ENCODE measurements at regions not wholly inside any gene's neighbourhood (a gene's known extent, or its start where the extent isn't known, plus 50 kb on each side); places are given as distances from the start of the nearest gene placed in this dataset.

GRCh38 chr12:92465786-92466295, 236.9 kb upstream of the PLEKHG7 start:
- DNase-seq (ENCODE audit: low read depth): no peak

GRCh38 chr12:92464911-92465310, 237.9 kb upstream of the PLEKHG7 start:
- no peak for DNase-seq (ENCODE audit: low read depth)

DNA sequence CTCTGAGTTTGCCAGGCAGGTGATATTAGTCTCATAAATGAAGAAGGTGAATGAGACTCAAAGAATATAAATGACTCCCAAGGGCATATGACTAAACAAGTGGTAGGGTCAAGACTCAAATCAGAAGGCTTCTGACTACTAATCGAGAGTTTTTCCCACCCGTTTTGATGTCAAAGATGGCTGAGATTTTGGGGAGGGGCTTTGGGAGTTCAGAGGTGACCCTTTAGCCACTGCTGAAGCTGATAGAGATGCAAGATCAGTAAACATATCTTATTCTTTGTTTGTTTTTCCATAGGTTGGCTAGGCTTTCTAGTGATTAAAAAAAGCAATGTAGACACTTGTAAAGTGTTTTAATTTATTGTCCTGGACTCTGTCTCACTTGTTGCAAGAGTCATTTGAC, 239.6 kb upstream of the PLEKHG7 start:
- DNase-seq (ENCODE audit: low read depth): no peak

DNA sequence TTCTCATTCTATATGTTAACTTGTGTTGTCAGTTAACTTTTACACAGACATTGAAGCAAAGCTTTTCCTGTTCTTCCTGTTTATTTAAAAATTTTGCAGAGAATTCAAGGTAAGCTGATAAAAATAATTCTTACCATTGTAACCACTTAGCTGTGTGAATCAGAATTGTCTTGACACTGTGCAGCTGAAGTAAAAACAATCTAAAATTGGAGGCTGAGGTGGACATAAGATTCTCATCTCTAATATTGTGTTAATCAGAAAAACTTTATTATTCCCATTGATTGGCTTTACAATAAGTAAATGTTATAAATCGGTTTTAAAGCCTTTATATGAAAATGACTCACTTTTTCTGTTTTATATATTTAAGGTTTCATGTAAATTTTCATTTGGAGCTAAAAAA, 240.3 kb upstream of the PLEKHG7 start:
- no peak for DNase-seq (ENCODE audit: low read depth)

- no peak for DNase-seq (ENCODE audit: low read depth)
Measured at GRCh38 chr12:92462049-92462448, 240.7 kb upstream of the PLEKHG7 start.

DNA sequence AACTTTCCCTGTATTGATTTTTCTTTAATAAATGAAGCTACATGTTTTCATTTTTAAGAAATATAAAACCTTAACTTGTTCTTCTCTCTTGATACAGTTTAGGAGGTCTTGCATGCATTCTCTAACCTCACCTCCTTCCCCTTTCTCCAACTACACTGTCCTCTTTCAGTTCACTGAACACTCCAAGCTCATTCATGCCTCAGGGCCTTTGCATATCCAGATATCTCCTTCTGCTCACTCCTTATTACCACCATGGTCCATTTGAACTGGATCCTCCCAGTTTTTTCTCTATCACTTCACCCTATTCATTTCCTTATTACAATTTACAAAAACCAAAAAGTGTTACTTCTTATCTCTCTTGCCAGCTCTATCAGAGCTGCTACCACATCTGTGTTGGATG, 242.9 kb upstream of the PLEKHG7 start:
- DNase-seq (ENCODE audit: low read depth): no peak

- DNase-seq (ENCODE audit: low read depth): no peak
Measured at GRCh38 chr12:92458996-92459395, 243.8 kb upstream of the PLEKHG7 start.

DNA sequence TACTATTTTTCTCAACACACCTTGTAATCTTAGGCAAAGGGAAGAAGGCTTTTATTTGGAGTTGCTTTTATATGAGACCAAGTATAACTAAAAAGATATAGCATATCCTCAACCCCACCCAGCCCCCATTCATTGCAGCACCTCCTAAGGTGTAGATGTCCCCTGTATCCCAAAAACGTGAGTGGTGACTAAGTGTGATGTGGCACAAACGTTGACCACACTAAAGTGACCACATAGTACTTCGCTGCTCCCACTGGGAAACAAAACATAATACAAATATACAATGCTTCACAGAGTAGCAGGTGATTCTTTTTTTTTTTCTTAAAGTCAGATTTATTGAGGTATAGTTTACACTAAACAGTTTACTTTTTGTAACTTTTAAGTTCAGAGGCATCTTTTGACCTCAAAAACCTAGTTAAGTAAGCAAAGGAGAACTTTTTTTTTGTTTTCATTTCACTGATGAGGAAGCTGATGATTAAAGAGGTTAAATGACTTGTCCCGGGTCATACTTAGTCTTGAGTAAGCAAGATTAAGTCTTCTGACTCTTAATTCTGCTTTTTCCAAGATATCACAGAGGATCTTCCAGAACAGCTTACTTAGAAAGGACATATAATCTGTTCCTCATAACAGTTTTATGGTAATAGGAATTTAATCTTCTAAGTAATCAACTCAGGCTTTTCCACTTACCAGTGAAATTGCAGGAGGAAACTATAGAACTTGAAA, 245.2 kb upstream of the PLEKHG7 start:
- DNase-seq (ENCODE audit: low read depth): no peak

- DNase-seq (ENCODE audit: low read depth): no peak
Measured at GRCh38 chr12:92452763-92453162, 250.0 kb upstream of the PLEKHG7 start.

GRCh38 chr12:92446083-92446460, 256.7 kb upstream of the PLEKHG7 start:
- no peak for DNase-seq (ENCODE audit: low read depth)

DNA sequence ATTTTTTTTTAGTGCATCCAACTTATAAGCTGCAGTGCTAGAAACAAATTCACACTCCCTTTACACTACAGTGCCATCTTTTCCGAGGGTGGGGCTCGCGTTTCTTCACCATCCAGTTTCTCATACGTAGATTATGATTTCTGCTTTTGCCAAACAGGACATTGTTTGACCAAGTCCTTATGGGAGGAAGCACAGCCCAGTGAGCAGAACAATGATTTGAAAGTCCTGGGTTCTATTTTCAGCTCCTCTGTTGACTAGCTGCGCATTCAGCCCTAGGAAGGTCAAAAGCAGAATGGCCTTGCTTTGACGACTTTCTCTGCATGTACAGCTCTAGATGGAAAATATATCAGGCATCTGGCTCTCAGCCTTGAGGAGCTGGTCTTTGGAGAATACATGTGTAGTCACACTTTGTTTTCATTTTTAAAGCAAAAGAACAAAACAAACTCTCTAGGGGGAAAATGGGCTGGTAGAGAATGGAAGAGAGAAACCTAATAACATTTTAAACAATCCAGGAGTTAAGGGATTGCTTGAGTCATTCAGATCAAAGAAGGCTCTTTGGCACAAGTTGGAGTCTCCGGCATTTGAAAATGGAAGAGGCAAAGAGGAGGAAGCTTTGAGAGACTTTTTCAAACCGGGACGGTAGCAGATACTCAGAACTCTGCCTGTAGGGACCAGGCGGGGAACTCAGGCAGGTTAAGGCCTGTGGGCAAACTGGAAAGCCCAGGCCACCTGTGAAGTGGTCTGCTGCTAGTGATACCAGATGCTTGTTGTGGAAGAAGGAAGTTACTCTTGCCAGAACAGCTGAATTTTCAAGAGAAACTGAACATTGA, 257.3 kb upstream of the PLEKHG7 start:
- DNase-seq (ENCODE audit: low read depth): no peak

DNA sequence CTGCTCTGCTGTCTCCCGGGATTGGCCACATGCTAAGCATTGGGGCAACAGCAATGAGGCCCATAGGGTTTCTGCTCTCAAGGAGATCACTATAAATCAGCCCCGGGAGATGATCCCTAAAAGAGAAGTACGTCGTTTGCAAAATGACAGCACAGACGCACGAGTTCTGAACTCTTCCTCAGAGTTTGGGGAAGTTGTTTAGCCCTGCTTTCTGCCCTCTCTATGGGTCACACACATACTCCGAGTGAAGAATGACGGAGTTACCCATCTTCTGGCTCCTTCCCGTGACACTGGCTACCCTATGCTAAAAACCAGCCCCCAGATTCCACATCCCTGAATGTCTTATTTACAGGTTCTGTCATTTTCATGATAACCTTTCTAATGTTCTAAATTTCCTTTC, 258.0 kb upstream of the PLEKHG7 start:
- no peak for DNase-seq (ENCODE audit: low read depth)

DNA sequence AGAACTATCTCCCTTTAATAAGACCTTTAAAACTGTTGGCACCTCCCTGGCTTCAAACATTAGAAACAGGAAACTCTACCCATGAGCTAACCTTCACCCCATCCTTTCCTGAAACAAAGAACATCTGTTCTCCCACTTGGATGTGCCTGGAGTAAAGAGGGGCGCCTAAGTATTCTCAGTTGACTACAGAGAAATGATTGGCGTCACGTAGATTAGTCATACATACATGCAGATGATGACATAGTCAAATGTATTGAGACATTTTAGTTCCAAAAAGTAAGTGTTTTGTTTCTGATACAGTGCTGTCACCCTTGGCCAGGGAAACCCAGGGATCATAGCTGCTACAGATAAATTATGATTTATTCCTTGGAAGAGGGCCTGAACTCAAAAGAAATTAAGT, 260.0 kb upstream of the PLEKHG7 start:
- DNase-seq (ENCODE audit: low read depth): no peak

- no peak for DNase-seq (ENCODE audit: low read depth)
Measured at GRCh38 chr12:92440072-92440471, 262.7 kb upstream of the PLEKHG7 start.

- peak; percentile 96 for DNase-seq (ENCODE audit: low read depth)
Measured at GRCh38 chr12:92439420-92439805, 263.4 kb upstream of the PLEKHG7 start.

DNA sequence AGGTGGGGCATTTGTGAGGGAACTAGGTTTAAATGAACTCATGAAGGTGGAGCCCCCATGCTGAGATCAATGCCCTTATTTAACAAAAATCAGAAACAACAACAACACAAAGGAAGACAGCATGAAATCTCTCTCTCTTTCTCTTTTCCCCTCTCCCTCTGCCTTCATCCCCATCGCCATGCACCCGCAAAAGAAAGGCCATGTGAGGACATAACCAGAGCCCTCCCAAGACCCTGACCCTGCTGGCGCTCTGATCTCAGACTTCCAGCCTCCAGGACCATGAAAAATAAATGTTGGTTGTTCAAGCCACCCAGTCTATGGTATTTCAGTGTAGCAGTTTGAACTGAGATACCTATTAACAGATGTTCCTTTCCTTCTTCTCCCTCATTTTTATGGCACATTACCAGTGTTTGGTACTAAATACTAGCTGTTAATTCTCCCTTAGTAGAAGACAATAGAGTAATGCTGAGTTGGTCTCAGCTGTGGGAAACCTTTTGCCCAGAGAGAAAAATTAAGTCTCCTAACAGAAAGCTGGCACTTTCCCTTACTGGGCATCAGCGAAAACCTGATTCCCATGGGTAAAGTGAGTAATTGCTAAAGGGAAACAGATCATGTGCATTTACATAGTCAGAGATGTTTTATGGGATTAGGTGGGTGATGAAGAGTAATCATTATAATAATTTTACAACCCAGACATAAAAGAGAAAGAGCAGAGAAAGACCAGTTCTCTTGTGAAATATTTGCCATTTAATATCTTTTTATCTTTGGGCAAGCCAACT, 264.0 kb upstream of the PLEKHG7 start:
- peak; percentile 85 for DNase-seq (ENCODE audit: low read depth)

DNA sequence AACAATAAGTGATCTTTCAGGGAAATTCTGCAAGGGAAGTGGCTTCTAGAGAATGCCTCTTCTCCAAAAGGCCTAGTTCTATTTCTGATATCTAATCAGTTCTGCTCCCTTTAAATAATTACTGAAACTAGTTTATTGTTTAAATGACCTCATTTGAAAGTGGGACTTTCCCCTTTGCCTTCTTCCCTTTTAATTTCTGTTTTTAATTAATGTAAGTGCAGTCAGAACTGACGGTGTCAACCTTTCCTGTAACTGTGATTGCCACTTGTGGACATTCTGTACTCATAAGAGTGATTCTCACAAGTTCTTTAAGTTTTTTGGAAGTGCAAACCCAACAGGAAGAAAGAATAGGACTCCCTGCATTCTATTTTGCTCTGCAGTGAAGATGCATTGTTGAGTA, 265.3 kb upstream of the PLEKHG7 start:
- no peak for DNase-seq (ENCODE audit: low read depth)

DNA sequence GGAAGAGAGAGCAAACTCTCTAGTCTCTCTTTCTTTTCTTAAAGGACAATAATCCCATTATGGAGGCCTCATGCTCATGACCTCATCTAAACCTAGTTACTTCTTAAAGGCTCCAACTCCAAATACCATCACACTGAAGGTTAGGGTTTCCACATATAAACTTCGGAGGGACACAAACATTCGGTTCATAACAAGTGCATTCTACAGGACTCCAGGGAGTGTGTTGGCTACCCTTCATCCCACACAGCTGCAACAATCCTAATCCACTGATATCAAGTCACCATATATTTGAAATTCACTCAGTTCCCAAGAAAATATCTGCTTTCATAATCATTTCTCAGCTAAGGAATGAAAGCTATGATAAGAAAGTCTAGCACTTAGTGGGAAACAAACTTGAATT, 265.9 kb upstream of the PLEKHG7 start:
- DNase-seq (ENCODE audit: low read depth): no peak

GRCh38 chr12:92434607-92435025, 268.2 kb upstream of the PLEKHG7 start:
- no peak for DNase-seq (ENCODE audit: low read depth)

- DNase-seq (ENCODE audit: low read depth): no peak
Measured at GRCh38 chr12:92432724-92433441, 269.9 kb upstream of the PLEKHG7 start.

- DNase-seq (ENCODE audit: low read depth): no peak
Measured at GRCh38 chr12:92431146-92431545, 271.6 kb upstream of the PLEKHG7 start.

- no peak for DNase-seq (ENCODE audit: low read depth)
Measured at GRCh38 chr12:92426332-92426731, 276.5 kb upstream of the PLEKHG7 start.
